ENCODE measurements at regions not wholly inside any gene's neighbourhood (a gene's known extent, or its start where the extent isn't known, plus 50 kb on each side); places are given as distances from the start of the nearest gene placed in this dataset.

DNA sequence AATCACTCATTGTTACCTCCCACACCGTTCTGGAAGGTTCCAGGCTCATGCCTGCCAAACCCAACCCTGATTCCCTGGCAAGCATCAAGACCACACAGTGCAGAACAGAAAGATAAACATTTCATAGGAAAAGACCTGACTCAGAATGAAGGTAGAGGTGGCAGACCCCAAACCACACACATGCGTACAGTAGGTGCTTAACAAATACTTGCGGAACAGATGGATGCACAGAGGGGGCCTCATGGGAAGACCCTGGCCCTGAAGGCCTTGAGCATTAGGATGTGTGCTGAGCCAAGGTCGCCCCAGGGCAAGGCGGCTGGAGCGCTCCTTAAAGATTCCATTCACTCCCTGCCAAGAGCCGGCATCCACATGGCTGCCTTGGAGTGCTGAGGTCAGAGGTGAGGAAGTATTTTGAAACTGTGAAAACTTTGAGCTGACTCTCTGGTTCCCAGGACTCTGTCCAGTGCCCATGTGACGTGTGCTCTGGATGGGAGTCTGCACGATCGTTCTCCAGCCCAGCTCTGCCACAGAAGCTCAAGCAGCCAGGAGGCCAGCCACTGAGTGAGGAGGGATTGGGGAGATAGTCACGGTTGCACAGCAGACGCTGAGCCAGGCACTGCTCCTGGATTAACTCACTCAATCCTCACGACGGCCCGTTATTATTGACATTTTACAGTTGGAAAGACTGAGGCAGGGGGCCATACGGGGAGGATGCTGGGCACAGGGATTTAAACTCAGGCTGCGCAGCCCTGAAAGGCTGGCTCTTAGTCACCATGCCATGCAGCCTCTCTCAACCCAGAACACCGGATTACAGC lies 65.5 kb upstream of the AFDN start (continued):
- TF ChIP-seq SALL2 (CRISPR knock-in tag; IDR thresholded peaks at IDR 0.05), result no peak
- no peak for TF ChIP-seq ZNF784 (CRISPR knock-in tag; IDR thresholded peaks at IDR 0.05; ENCODE audit: borderline replicate concordance)
- no peak for TF ChIP-seq CC2D1A (CRISPR knock-in tag; IDR thresholded peaks at IDR 0.05)
- peak; percentile 87; the same call in 1 of the 2 replicates for TF ChIP-seq TGIF2 (CRISPR knock-in tag; IDR thresholded peaks at IDR 0.05)
- no peak for TF ChIP-seq PHF20 (CRISPR knock-in tag; IDR thresholded peaks at IDR 0.05)
- 0 out of 2 replicates have a peak, but pooled peaks have one; percentile 16 for TF ChIP-seq ZNF180 (CRISPR knock-in tag; IDR thresholded peaks at IDR 0.05; ENCODE audit: borderline replicate concordance, low read depth)
- TF ChIP-seq ZBTB42 (CRISPR knock-in tag; IDR thresholded peaks at IDR 0.05), result no peak
- TF ChIP-seq, protein P1, sequence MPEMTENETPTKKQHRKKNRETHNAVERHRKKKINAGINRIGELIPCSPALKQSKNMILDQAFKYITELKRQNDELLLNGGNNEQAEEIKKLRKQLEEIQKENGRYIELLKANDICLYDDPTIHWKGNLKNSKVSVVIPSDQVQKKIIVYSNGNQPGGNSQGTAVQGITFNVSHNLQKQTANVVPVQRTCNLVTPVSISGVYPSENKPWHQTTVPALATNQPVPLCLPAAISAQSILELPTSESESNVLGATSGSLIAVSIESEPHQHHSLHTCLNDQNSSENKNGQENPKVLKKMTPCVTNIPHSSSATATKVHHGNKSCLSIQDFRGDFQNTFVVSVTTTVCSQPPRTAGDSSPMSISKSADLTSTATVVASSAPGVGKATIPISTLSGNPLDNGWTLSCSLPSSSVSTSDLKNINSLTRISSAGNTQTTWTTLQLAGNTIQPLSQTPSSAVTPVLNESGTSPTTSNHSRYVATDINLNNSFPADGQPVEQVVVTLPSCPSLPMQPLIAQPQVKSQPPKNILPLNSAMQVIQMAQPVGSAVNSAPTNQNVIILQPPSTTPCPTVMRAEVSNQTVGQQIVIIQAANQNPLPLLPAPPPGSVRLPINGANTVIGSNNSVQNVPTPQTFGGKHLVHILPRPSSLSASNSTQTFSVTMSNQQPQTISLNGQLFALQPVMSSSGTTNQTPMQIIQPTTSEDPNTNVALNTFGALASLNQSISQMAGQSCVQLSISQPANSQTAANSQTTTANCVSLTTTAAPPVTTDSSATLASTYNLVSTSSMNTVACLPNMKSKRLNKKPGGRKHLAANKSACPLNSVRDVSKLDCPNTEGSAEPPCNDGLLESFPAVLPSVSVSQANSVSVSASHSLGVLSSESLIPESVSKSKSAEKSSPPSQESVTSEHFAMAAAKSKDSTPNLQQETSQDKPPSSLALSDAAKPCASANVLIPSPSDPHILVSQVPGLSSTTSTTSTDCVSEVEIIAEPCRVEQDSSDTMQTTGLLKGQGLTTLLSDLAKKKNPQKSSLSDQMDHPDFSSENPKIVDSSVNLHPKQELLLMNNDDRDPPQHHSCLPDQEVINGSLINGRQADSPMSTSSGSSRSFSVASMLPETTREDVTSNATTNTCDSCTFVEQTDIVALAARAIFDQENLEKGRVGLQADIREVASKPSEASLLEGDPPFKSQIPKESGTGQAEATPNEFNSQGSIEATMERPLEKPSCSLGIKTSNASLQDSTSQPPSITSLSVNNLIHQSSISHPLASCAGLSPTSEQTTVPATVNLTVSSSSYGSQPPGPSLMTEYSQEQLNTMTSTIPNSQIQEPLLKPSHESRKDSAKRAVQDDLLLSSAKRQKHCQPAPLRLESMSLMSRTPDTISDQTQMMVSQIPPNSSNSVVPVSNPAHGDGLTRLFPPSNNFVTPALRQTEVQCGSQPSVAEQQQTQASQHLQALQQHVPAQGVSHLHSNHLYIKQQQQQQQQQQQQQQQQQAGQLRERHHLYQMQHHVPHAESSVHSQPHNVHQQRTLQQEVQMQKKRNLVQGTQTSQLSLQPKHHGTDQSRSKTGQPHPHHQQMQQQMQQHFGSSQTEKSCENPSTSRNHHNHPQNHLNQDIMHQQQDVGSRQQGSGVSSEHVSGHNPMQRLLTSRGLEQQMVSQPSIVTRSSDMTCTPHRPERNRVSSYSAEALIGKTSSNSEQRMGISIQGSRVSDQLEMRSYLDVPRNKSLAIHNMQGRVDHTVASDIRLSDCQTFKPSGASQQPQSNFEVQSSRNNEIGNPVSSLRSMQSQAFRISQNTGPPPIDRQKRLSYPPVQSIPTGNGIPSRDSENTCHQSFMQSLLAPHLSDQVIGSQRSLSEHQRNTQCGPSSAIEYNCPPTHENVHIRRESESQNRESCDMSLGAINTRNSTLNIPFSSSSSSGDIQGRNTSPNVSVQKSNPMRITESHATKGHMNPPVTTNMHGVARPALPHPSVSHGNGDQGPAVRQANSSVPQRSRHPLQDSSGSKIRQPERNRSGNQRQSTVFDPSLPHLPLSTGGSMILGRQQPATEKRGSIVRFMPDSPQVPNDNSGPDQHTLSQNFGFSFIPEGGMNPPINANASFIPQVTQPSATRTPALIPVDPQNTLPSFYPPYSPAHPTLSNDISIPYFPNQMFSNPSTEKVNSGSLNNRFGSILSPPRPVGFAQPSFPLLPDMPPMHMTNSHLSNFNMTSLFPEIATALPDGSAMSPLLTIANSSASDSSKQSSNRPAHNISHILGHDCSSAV (CRISPR knock-in tag; IDR thresholded peaks at IDR 0.05; ENCODE audit: borderline replicate concordance), result no peak
- TF ChIP-seq ZKSCAN1 (IDR thresholded peaks at IDR 0.05; ENCODE audit: low read length), result peak; percentile 81
- no peak for TF ChIP-seq ATM (IDR thresholded peaks at IDR 0.05; ENCODE audit: borderline replicate concordance)
- TF ChIP-seq SRY (CRISPR knock-in tag; IDR thresholded peaks at IDR 0.05), result no peak
- no peak for TF ChIP-seq ZFP90 (CRISPR knock-in tag; IDR thresholded peaks at IDR 0.05; ENCODE audit: borderline replicate concordance)
- no peak for TF ChIP-seq ONECUT2 (CRISPR knock-in tag; IDR thresholded peaks at IDR 0.05)
- TF ChIP-seq ZNF326 (CRISPR knock-in tag; IDR thresholded peaks at IDR 0.05; ENCODE audit: borderline replicate concordance), result no peak
- TF ChIP-seq, protein P2, sequence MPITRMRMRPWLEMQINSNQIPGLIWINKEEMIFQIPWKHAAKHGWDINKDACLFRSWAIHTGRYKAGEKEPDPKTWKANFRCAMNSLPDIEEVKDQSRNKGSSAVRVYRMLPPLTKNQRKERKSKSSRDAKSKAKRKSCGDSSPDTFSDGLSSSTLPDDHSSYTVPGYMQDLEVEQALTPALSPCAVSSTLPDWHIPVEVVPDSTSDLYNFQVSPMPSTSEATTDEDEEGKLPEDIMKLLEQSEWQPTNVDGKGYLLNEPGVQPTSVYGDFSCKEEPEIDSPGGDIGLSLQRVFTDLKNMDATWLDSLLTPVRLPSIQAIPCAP (CRISPR knock-in tag; IDR thresholded peaks at IDR 0.05; ENCODE audit: low read depth), result no peak
- TF ChIP-seq ZNF589 (CRISPR knock-in tag; conservative IDR thresholded peaks at IDR 0.05), result no peak
- TF ChIP-seq ZNF331 (CRISPR knock-in tag; IDR thresholded peaks at IDR 0.05), result peak; percentile 63; the same call in 1 of the 2 replicates
- TF ChIP-seq ATF7-NPFF (CRISPR knock-in tag; IDR thresholded peaks at IDR 0.05; ENCODE audit: low read depth), result no peak
- no peak for TF ChIP-seq SRSF1 (optimal IDR thresholded peaks at IDR 0.05; ENCODE audit: low read depth, low read length)
- TF ChIP-seq CREB3 (CRISPR knock-in tag; IDR thresholded peaks at IDR 0.05), result no peak
